Body of pancreas (tissue), 4 donors: ENCODE measurements at regions not wholly inside any gene's neighbourhood (a gene's known extent, or its start where the extent isn't known, plus 50 kb on each side); places are given as distances from the start of the nearest gene placed in this dataset.

Experiments
- POLR2A ChIP-seq, 3 donors: fragments of 450-650 bp; IDR thresholded peaks; one replicate each; pipeline ENCODE4 v1.6.1; 2016; ENCODE audit warnings: antibody characterized with exemption in 3 of 3, mild to moderate bottlenecking in 2 of 3
- TF ChIP-seq, protein P1 (sequence below), 7 experiments: fragments of 450-650 bp in 4 of 7; fragments of 200-600 bp in 3 of 7; sonication (generic) in 3 of 7; IDR thresholded peaks; one replicate each; pipeline ENCODE4 v1.5.1; 2016 to 2019; ENCODE audit warnings: antibody characterized with exemption in 7 of 7

DNA sequence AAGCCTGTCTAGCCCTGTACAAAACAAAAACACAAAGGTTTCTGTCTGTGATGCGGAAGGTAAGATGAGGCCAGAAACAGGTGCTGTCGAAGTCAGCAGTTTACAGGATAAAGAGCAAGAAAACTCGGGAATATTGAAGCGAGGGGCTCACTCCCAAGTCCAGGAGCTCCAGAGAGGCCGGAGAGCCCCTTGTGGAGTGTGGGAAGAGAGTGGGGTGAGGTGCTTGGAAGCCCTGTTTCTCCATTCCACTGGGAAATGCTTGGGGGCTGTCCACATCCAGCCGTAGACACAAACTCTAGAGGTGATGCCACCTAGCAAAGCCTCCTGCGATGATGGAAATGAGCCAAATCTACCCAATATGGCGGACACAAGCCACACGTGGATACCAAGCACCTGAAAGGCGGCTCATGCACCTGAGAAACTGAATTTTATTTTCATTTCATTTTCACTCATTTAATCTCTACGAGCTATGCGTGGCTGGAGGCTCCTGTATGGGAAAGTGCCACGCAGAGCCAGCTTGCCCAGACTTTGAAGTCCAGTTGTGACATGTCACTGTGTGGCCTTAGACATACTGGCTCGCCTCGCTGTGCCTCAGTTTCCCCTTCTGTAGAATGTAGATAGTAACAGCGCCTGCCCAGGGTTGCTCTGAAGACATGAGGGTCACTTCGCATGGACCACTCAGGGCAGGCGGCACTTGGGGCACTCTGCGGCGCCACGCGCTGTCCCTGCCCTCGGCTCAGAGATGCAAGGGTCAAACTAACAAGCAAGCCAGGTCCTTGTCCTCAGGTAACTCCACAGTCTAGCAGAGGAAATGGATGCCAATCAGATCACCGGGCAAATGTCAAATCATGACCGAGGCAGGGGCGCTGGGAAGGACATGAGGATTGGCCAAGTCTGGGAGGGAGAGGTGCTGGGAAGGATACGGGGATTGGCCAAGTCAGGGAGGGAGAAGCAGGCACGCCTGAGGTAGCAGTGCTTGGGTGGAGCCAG lies 684.7 kb downstream of the TBC1D22A start:
- TF ChIP-seq, protein P1, sequence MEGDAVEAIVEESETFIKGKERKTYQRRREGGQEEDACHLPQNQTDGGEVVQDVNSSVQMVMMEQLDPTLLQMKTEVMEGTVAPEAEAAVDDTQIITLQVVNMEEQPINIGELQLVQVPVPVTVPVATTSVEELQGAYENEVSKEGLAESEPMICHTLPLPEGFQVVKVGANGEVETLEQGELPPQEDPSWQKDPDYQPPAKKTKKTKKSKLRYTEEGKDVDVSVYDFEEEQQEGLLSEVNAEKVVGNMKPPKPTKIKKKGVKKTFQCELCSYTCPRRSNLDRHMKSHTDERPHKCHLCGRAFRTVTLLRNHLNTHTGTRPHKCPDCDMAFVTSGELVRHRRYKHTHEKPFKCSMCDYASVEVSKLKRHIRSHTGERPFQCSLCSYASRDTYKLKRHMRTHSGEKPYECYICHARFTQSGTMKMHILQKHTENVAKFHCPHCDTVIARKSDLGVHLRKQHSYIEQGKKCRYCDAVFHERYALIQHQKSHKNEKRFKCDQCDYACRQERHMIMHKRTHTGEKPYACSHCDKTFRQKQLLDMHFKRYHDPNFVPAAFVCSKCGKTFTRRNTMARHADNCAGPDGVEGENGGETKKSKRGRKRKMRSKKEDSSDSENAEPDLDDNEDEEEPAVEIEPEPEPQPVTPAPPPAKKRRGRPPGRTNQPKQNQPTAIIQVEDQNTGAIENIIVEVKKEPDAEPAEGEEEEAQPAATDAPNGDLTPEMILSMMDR (IDR thresholded peaks at IDR 0.05), result no peak
- no peak for TF ChIP-seq POLR2A (IDR thresholded peaks at IDR 0.05)
